Activated T-cell treated with anti-CD3 and anti-CD28 coated beads, Interleukin-2, amount 50 U/mL, for 72 hours (primary cell): ENCODE measurements at regions not wholly inside any gene's neighbourhood (a gene's known extent, or its start where the extent isn't known, plus 50 kb on each side); places are given as distances from the start of the nearest gene placed in this dataset.

Experiments used
- ATAC-seq, 2 donors: fragments of 150-1000 bp; cut with Tn5 transposase; replicated peaks in 1 of 2; 2 replicates each; pipeline ENCODE4 v1.10.0; 2021; ENCODE audit warnings: moderate library complexity in 2 of 2, mild to moderate bottlenecking in 1 of 2
- DNase-seq, 2 donors: peaks; one replicate each; pipeline ENCODE4 v3.0.0; 2021 to 2022; ENCODE audit warnings: mixed read lengths in 1 of 2
- H3K27ac Mint-ChIP-seq: one replicate; pipeline ENCODE4 v1.8.0; 2022; ENCODE audit warnings: mild to moderate bottlenecking, moderate library complexity, mixed read lengths
- H3K27me3 Mint-ChIP-seq: one replicate; pipeline ENCODE4 v1.8.0; 2022; ENCODE audit warnings: low read depth, mixed read lengths
- H3K36me3 Mint-ChIP-seq, 2 donors: one replicate each; pipeline ENCODE4 v1.8.0; 2022; ENCODE audit warnings: mixed read lengths in 2 of 2, mild to moderate bottlenecking in 1 of 2; ENCODE audit not compliant: insufficient read depth in 2 of 2
- H3K4me1 Mint-ChIP-seq: one replicate; pipeline ENCODE4 v1.8.0; 2022; ENCODE audit warnings: low read depth, mixed read lengths
- H3K4me3 Mint-ChIP-seq, 2 donors: one replicate each; pipeline ENCODE4 v1.8.0; 2022; ENCODE audit warnings: mild to moderate bottlenecking in 2 of 2, mixed read lengths in 2 of 2, moderate library complexity in 2 of 2
- H3K9me3 Mint-ChIP-seq, 2 donors: one replicate each; pipeline ENCODE4 v1.8.0; 2022; ENCODE audit warnings: mixed read lengths in 2 of 2

GRCh38 chr13:105956921-105957320, 578.5 kb downstream of the EFNB2 start:
- Mint-ChIP-seq H3K27me3 (no peaks in the 10 kb centered on the region), H3K4me3 (no peak overlapping the region), H3K9me3 (no peaks in the 10 kb centered on the region), H3K36me3 (no peaks in the 10 kb centered on the region), H3K27ac (no peak overlapping the region), H3K4me1 (no peaks in the 10 kb centered on the region)
- ATAC-seq (no peak), DNase-seq (no peak)

GRCh38 chr13:105952973-105953290, 582.5 kb downstream of the EFNB2 start:
- Mint-ChIP-seq H3K9me3 (no peaks in the 10 kb centered on the region), H3K27ac (no peak overlapping the region), H3K36me3 (no peaks in the 10 kb centered on the region), H3K4me1 (no peaks in the 10 kb centered on the region), H3K4me3 (no peak overlapping the region), H3K27me3 (no peaks in the 10 kb centered on the region)
- ATAC-seq (no peak), DNase-seq (no peak)

- Mint-ChIP-seq H3K9me3 (no peaks in the 10 kb centered on the region), H3K4me1 (no peaks in the 10 kb centered on the region), H3K27ac (no peak overlapping the region)
Measured at GRCh38 chr13:105952233-105952972, 583.1 kb downstream of the EFNB2 start.

GRCh38 chr13:105948143-105948542, 587.3 kb downstream of the EFNB2 start:
- H3K4me1 Mint-ChIP-seq: no peaks in the 10 kb centered on the region
- H3K36me3 Mint-ChIP-seq: no peaks in the 10 kb centered on the region
- ATAC-seq: no peak

More at GRCh38 chr13:105952233-105952972, 583.1 kb downstream of the EFNB2 start:
- no peak for DNase-seq
- Mint-ChIP-seq H3K4me3 (no peak overlapping the region), H3K27me3 (no peaks in the 10 kb centered on the region), H3K36me3 (no peaks in the 10 kb centered on the region)
- no peak for ATAC-seq

GRCh38 chr13:105940882-105941281, 594.6 kb downstream of the EFNB2 start:
- no peak for ATAC-seq
- Mint-ChIP-seq H3K27me3 (peaks cover 6% of the 10 kb centered on the region), H3K4me3 (no peak overlapping the region), H3K4me1 (no peaks in the 10 kb centered on the region), H3K9me3 (peaks cover 0 to 2% of the 10 kb centered on the region in 2 donors), H3K36me3 (no peaks in the 10 kb centered on the region), H3K27ac (no peak overlapping the region)
- DNase-seq: no peak

More at GRCh38 chr13:105948143-105948542, 587.3 kb downstream of the EFNB2 start:
- H3K9me3 Mint-ChIP-seq: no peaks in the 10 kb centered on the region
- DNase-seq: no peak
- no peak overlapping the region for H3K27ac Mint-ChIP-seq
- H3K4me3 Mint-ChIP-seq: no peak overlapping the region
- no peaks in the 10 kb centered on the region for H3K27me3 Mint-ChIP-seq

GRCh38 chr13:105937451-105937850, 598.0 kb downstream of the EFNB2 start:
- H3K9me3 Mint-ChIP-seq: peaks cover 0 to 2% of the 10 kb centered on the region in 2 donors
- peaks cover 6% of the 10 kb centered on the region for H3K27me3 Mint-ChIP-seq
- H3K4me3 Mint-ChIP-seq: no peak overlapping the region
- no peak for DNase-seq
- H3K36me3 Mint-ChIP-seq: no peaks in the 10 kb centered on the region
- ATAC-seq: no peak
- no peak overlapping the region for H3K27ac Mint-ChIP-seq
- no peaks in the 10 kb centered on the region for H3K4me1 Mint-ChIP-seq

GRCh38 chr13:105936816-105937215, 598.6 kb downstream of the EFNB2 start:
- Mint-ChIP-seq H3K27me3 (peaks cover 6% of the 10 kb centered on the region), H3K9me3 (peaks cover 0 to 2% of the 10 kb centered on the region in 2 donors), H3K4me3 (no peak overlapping the region), H3K4me1 (no peaks in the 10 kb centered on the region), H3K36me3 (no peaks in the 10 kb centered on the region), H3K27ac (no peak overlapping the region)
- no peak for ATAC-seq
- DNase-seq: no peak

GRCh38 chr13:105929505-105929904, 606.0 kb downstream of the EFNB2 start:
- Mint-ChIP-seq H3K4me3 (no peak overlapping the region), H3K27ac (no peak overlapping the region), H3K27me3 (no peaks in the 10 kb centered on the region), H3K4me1 (no peaks in the 10 kb centered on the region), H3K36me3 (no peaks in the 10 kb centered on the region), H3K9me3 (no peaks in the 10 kb centered on the region)
- DNase-seq (no peak), ATAC-seq (no peak)

- DNase-seq (no peak), ATAC-seq (no peak)
- Mint-ChIP-seq H3K27me3 (no peaks in the 10 kb centered on the region), H3K4me1 (no peaks in the 10 kb centered on the region), H3K27ac (no peak overlapping the region), H3K9me3 (no peaks in the 10 kb centered on the region), H3K36me3 (no peaks in the 10 kb centered on the region), H3K4me3 (no peak overlapping the region)
Measured at GRCh38 chr13:105928901-105929300, 606.6 kb downstream of the EFNB2 start.

GRCh38 chr13:105928048-105928447, 607.4 kb downstream of the EFNB2 start:
- no peak overlapping the region for H3K27ac Mint-ChIP-seq
- H3K9me3 Mint-ChIP-seq: peaks cover 5% of the 10 kb centered on the region in 2 donors
- no peak for ATAC-seq
- no peaks in the 10 kb centered on the region for H3K4me1 Mint-ChIP-seq
- no peaks in the 10 kb centered on the region for H3K36me3 Mint-ChIP-seq
- H3K27me3 Mint-ChIP-seq: peaks cover 8% of the 10 kb centered on the region
- no peak overlapping the region for H3K4me3 Mint-ChIP-seq
- no peak for DNase-seq

GRCh38 chr13:105925496-105925895, 610.0 kb downstream of the EFNB2 start:
- H3K27me3 Mint-ChIP-seq: peaks cover 17% of the 10 kb centered on the region
- H3K4me1 Mint-ChIP-seq: no peaks in the 10 kb centered on the region
- H3K9me3 Mint-ChIP-seq: peaks cover 5% of the 10 kb centered on the region in 2 donors
- H3K27ac Mint-ChIP-seq: no peak overlapping the region
- no peaks in the 10 kb centered on the region for H3K36me3 Mint-ChIP-seq
- DNase-seq (no peak), ATAC-seq (no peak)
- no peak overlapping the region for H3K4me3 Mint-ChIP-seq

- Mint-ChIP-seq H3K4me1 (no peaks in the 10 kb centered on the region), H3K27me3 (peaks cover 18% of the 10 kb centered on the region), H3K36me3 (no peaks in the 10 kb centered on the region), H3K27ac (no peak overlapping the region), H3K9me3 (peaks cover 5% of the 10 kb centered on the region in 2 donors), H3K4me3 (no peak overlapping the region)
- ATAC-seq (no peak), DNase-seq (no peak)
Measured at GRCh38 chr13:105921711-105922110, 613.8 kb downstream of the EFNB2 start.

GRCh38 chr13:105920370-105920769, 615.1 kb downstream of the EFNB2 start:
- Mint-ChIP-seq H3K27ac (no peak overlapping the region), H3K4me3 (no peak overlapping the region), H3K4me1 (no peaks in the 10 kb centered on the region), H3K27me3 (peaks cover 18% of the 10 kb centered on the region), H3K36me3 (no peaks in the 10 kb centered on the region), H3K9me3 (peaks cover 5% of the 10 kb centered on the region in 2 donors)
- DNase-seq (no peak), ATAC-seq (no peak)
